Tibial artery (tissue), 4 donors: ENCODE measurements at regions not wholly inside any gene's neighbourhood (a gene's known extent, or its start where the extent isn't known, plus 50 kb on each side); places are given as distances from the start of the nearest gene placed in this dataset.

Experiments
- DNase-seq, 2 donors: peaks; one replicate each; pipeline ENCODE4 v3.0.0-alpha.2; 2019
- H3K27ac ChIP-seq, 2 donors: fragments of 200-600 bp; sonication (generic) in 1 of 2; 1 replicate in 1 of 2; 2 replicates in 1 of 2; pipeline ENCODE4 v1.5.1; 2018 to 2019; ENCODE audit warnings: mild to moderate bottlenecking in 1 of 2
- H3K27me3 ChIP-seq, 2 donors: fragments of 200-600 bp; sonication (generic) in 1 of 2; one replicate each; pipeline versions ENCODE4 v1.5.1 to v1.6.0; 2016 to 2019
- H3K36me3 ChIP-seq, 3 donors: fragments of 200-600 bp; sonication (generic) in 2 of 3; one replicate each; pipeline ENCODE4 v1.5.1; 2016 to 2019; ENCODE audit warnings: mild to moderate bottlenecking in 2 of 3
- H3K4me1 ChIP-seq, 4 donors: fragments of 200-600 bp; sonication (generic) in 2 of 4; 1 replicate in 3 of 4; 2 replicates in 1 of 4; pipeline ENCODE4 v1.5.1; 2016 to 2019
- H3K4me3 ChIP-seq, 2 donors: fragments of 200-600 bp; sonication (generic) in 1 of 2; 1 replicate in 1 of 2; 2 replicates in 1 of 2; pipeline ENCODE4 v1.5.1; 2018 to 2019; ENCODE audit warnings: mild to moderate bottlenecking in 2 of 2
- H3K9me3 ChIP-seq, 3 donors: fragments of 200-600 bp; sonication (generic) in 1 of 3; one replicate each; pipeline ENCODE4 v1.5.1; 2016 to 2019
- intact Hi-C: fragments of 100-400 bp; cut with DNase I; formaldehyde crosslinking; loops from one replicate; pipeline ENCODE4 v1.15.0; 2023; ENCODE audit warnings: low total_unique reads
- TF ChIP-seq, protein P1 (sequence below), 2 experiments: fragments of 200-600 bp in 1 of 2; fragments of 450-650 bp in 1 of 2; IDR thresholded peaks; one replicate each; pipeline ENCODE4 v1.5.1; 2017 to 2019; ENCODE audit warnings: antibody characterized with exemption in 2 of 2, mild to moderate bottlenecking in 1 of 2, moderate library complexity in 1 of 2

DNA sequence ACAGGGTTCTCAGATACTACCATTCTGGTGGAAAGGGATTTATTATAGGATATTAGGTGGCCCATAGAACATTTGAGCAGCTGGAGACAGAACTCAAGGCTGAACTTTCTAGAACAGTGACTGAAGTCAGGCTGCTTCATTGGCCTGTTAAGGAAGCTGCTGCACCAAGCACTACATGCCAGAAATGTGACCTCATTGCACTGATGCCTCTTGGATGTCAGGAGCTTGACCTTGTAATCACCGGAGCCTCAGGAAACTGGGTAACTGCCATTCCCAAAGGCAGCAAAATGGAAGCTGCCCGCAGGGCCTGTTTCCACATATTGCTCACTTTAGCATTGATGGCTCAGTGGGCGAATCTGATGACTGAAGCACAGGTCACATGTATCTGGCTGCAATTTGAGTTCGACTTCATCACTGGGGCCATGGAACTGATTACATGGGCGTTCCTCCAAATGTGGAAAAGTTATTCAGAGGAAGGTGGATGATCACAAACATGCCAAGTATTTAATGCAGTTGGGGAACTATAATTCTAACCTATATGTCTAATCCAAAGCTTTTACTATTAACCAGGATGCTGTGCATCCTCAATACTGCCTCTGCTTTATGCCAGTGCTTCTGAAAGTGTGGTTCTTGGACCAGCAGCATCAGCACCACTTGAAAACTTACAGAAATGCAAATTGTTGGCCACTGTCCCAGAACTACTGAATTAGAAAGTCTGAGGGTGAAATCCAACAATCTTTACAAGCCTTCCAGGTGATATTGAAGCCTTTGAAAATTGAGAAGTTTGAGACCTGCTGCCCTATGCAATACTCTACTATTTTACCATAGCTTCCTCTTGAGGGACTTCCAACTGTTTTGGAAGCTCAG lies 337.2 kb upstream of the NAV3 start:
- Histone ChIP-seq H3K27me3 (no peaks in the 10 kb centered on the region), H3K27ac (no peak overlapping the region), H3K4me3 (no peak overlapping the region), H3K4me1 (no peaks in the 10 kb centered on the region), H3K9me3 (no peaks in the 10 kb centered on the region), H3K36me3 (no peaks in the 10 kb centered on the region)
- TF ChIP-seq, protein P1, sequence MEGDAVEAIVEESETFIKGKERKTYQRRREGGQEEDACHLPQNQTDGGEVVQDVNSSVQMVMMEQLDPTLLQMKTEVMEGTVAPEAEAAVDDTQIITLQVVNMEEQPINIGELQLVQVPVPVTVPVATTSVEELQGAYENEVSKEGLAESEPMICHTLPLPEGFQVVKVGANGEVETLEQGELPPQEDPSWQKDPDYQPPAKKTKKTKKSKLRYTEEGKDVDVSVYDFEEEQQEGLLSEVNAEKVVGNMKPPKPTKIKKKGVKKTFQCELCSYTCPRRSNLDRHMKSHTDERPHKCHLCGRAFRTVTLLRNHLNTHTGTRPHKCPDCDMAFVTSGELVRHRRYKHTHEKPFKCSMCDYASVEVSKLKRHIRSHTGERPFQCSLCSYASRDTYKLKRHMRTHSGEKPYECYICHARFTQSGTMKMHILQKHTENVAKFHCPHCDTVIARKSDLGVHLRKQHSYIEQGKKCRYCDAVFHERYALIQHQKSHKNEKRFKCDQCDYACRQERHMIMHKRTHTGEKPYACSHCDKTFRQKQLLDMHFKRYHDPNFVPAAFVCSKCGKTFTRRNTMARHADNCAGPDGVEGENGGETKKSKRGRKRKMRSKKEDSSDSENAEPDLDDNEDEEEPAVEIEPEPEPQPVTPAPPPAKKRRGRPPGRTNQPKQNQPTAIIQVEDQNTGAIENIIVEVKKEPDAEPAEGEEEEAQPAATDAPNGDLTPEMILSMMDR (IDR thresholded peaks at IDR 0.05): no peak
- intact Hi-C loops: no loop called here
- DNase-seq: no peak

DNA sequence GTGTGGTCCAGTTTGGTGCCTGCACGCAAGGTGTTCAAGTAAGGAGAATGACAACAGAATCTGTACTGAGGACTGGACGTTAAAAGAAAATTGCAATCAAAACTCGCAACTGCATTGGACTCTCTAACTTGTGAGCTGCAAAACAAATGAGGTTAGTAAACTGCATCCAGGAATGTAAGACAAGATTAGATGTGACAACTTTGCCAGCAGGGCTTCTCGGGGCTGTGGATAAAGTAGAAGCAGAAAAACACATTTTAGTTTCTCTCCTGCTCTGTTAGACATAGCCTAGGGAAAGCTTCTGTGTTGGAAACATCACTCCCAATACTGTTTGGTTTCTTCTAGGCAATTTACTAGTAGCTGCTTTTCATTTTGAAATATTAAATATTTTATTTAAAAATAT lies 338.2 kb upstream of the NAV3 start:
- no peaks in the 10 kb centered on the region for H3K4me1 ChIP-seq
- H3K27ac ChIP-seq: no peak overlapping the region
- no peaks in the 10 kb centered on the region for H3K9me3 ChIP-seq
- H3K27me3 ChIP-seq: no peaks in the 10 kb centered on the region
- intact Hi-C loops: no loop called here
- no peak overlapping the region for H3K4me3 ChIP-seq
- TF ChIP-seq, protein P1 (IDR thresholded peaks at IDR 0.05): no peak
- H3K36me3 ChIP-seq: no peaks in the 10 kb centered on the region
- no peak for DNase-seq

- Histone ChIP-seq H3K36me3 (no peaks in the 10 kb centered on the region), H3K4me1 (no peaks in the 10 kb centered on the region), H3K27me3 (no peaks in the 10 kb centered on the region), H3K27ac (no peak overlapping the region), H3K4me3 (no peak overlapping the region), H3K9me3 (no peaks in the 10 kb centered on the region)
- DNase-seq: no peak
- intact Hi-C loops: no loop called here
- TF ChIP-seq, protein P1 (IDR thresholded peaks at IDR 0.05): no peak
Observed at GRCh38 chr12:77489331-77489970, 341.2 kb upstream of the NAV3 start.

- Histone ChIP-seq H3K9me3 (no peaks in the 10 kb centered on the region), H3K27me3 (no peaks in the 10 kb centered on the region), H3K4me1 (no peaks in the 10 kb centered on the region), H3K4me3 (no peak overlapping the region), H3K27ac (no peak overlapping the region), H3K36me3 (no peaks in the 10 kb centered on the region)
- intact Hi-C loops: no loop called here
- TF ChIP-seq, protein P1 (IDR thresholded peaks at IDR 0.05): no peak
- no peak for DNase-seq
Observed at GRCh38 chr12:77488041-77488620, 342.6 kb upstream of the NAV3 start.

GRCh38 chr12:77486872-77487271 lies 343.8 kb upstream of the NAV3 start:
- intact Hi-C loops: no loop called here
- no peaks in the 10 kb centered on the region for H3K36me3 ChIP-seq

More at GRCh38 chr12:77486872-77487271, 343.8 kb upstream of the NAV3 start:
- no peaks in the 10 kb centered on the region for H3K9me3 ChIP-seq
- no peak overlapping the region for H3K4me3 ChIP-seq
- H3K27me3 ChIP-seq: no peaks in the 10 kb centered on the region
- no peak overlapping the region for H3K27ac ChIP-seq
- no peaks in the 10 kb centered on the region for H3K4me1 ChIP-seq
- no peak for DNase-seq
- TF ChIP-seq, protein P1 (IDR thresholded peaks at IDR 0.05): no peak
